ENCODE measurements at regions not wholly inside any gene's neighbourhood (a gene's known extent, or its start where the extent isn't known, plus 50 kb on each side); places are given as distances from the start of the nearest gene placed in this dataset.

DNA sequence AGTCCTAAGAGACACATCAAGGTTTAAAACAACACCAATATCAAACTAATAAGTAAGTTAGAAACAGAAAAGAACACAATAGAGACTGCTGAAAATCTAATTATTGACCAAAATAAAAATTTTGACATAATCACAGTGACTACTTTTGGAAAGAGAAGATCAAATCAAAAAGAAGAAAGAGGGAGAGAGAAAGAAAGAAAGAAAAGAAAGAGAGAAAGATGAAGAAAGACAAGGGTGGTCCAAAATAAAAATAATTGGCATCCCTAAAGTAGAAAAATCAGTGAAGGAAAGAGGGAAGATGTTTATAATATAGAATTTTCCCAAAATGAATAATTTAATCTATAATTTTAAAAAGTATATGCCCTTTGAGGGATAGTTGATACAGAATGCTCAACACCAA lies 118.8 kb upstream of the VIPR2 start:
- DNase-seq (ENCODE audit: low read depth): no peak

DNA sequence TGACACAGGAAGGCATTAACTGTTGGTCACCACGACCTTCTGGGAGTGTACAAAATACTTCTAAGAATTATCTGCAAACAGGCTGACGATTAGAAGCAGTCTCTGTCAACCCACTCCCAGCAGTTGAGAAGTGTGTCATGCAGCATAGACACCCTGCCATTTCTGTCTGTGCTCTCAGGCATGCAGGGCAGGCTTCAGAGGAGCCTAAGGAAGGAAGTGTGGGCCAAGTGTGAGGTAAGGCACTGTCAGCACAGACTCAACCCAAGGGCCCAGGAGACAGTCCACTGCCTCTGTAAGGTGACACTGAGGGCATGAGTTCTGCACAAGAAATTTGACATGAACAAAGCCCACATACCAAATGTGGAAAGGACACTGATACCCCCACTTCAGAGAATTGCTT lies 109.0 kb upstream of the VIPR2 start:
- DNase-seq (ENCODE audit: low read depth): no peak

DNA sequence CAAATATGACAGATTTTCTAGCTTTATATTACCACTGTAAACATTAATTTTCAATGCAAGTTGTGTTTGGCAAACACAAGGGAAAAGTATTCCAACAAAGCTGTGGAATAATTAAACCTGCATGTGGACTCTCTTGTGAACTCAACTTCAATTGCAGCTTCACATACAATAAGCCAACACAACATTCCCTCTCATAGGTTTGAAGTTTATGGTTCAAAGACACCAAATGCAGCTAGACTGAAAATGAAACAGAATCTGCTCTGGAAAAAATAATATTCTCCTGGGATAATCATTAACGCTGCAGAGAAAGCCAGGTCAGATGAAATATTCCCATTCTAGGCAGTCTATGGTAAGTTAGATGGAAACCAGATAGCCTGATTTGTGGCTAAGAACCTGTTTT lies 105.8 kb upstream of the VIPR2 start:
- DNase-seq (ENCODE audit: low read depth): no peak

DNA sequence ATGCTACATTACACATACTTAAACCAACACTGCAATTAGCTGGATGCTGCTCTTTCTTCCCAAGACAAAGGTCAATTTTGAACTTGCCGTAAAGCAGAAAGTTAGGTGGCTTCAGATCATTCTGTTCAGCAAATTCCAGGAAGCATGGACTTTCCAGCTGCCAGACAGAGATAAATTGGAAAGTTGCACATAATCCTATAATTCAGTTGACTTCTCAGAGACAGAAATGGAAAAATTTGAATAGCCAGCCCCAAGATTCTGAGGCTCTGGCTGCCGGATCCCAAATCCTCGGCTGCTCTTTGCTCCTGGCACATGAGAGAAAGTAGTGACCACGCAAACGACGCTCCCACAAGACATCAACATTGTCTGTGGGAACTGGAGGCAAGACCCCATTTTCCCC lies 105.0 kb upstream of the VIPR2 start:
- DNase-seq (ENCODE audit: low read depth): no peak

DNA sequence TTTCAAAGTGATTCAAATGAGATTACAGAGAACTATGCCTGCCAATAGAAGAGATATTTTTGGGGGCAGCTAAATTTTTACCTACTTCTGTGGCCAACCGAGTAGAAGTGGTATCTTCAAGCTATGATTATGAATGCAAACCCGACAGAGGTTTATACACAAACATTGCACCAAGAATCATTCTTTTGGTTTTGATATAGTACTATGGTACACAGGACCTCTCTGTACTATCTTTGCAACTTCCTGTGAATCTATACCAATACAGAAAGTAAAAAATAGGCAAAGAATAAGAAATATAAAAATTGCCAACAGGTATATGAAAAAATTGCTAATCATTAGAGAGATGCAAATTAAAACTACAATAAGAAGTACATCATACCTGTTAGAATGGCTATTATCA lies 103.2 kb upstream of the VIPR2 start:
- no peak for DNase-seq (ENCODE audit: low read depth)

- no peak for DNase-seq (ENCODE audit: low read depth)
Observed at GRCh38 chr7:159246702-159247480, 102.2 kb upstream of the VIPR2 start.

DNA sequence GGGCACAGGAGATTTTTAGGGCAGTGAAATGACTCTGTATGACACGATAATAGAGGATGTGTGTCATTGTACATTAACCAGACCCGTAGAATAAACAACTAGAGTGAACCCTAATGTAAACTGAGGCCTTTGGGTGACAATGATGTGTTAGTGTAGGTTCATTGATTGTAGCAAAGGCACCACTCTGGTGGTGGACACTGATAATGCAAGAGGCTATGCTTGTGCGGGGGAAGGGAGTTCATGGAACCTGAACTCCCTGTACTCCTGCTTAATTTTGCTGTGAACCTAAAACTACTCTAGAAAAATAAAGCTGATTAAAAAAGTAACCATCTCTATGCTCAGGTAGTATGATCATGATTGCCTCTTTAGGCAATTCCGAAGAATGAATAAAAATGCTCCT lies 96.3 kb upstream of the VIPR2 start:
- DNase-seq (ENCODE audit: low read depth): no peak

GRCh38 chr7:159239028-159239427 lies 94.4 kb upstream of the VIPR2 start:
- no peak for DNase-seq (ENCODE audit: low read depth)

DNA sequence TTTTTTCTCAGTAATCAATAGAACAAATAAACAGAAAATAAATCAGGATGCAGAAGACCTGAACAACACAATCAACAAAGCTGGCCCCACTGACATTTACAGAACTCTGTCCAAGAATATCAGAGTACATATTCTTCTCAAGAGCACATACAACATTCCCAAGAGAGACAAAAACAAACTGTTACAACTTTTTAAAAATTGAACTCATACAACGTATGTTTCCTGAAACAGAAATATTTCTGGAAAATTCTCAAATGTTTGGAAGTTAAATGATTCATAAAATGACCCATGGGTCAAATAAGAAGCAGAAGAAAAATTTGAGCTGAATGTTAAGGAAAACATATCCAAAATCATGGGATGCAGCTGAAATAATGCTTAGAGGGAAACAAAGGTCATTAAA lies 93.9 kb upstream of the VIPR2 start:
- no peak for DNase-seq (ENCODE audit: low read depth)

- DNase-seq (ENCODE audit: low read depth): no peak
Observed at GRCh38 chr7:159237022-159237653, 92.5 kb upstream of the VIPR2 start.

DNA sequence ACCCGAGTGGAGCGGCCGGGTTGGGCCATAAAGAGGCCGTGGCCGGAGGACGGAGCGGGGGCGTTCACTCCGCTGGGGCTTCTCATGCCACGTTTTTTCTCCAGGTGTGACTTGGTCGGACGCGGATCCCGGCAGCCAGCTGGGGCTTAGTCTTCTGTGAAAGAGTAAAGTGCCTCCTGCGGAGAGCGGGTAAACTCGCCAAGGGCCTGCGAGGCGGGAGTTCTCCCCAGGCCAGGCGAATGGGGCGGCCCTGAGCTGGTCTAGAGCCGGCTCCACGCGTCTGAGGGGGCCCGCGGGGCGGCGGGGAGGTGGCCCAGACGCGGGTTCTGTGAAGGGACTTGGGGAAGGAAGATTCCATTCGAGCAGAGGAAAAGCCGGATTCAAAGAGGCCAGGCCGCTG lies 86.3 kb upstream of the VIPR2 start:
- no peak for DNase-seq (ENCODE audit: low read depth)

GRCh38 chr7:159229683-159230475 lies 85.2 kb upstream of the VIPR2 start:
- DNase-seq (ENCODE audit: low read depth): no peak

DNA sequence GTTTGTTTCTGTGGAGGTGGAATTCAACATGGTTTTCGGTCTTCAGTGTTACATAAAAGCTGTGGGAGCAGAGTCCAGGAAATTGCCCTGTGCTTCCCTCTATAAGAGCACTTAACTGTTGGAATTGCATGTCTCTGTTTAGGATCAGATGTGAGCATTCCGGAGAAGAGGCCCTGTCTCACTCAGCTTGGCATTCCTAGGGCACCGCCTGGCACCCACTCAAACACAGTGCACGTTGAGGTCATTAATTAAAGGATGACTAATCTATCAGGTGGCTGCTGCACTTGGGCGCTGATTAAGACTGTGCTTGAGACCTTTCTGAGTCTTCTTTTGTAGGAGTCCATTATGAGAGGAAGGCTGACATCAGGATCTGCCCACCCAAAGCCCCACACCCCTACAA lies 82.8 kb upstream of the VIPR2 start:
- DNase-seq (ENCODE audit: low read depth): no peak

GRCh38 chr7:159226011-159226702 lies 81.5 kb upstream of the VIPR2 start:
- DNase-seq (ENCODE audit: low read depth): no peak

- no peak for DNase-seq (ENCODE audit: low read depth)
Observed at GRCh38 chr7:159218607-159219006, 73.9 kb upstream of the VIPR2 start.

DNA sequence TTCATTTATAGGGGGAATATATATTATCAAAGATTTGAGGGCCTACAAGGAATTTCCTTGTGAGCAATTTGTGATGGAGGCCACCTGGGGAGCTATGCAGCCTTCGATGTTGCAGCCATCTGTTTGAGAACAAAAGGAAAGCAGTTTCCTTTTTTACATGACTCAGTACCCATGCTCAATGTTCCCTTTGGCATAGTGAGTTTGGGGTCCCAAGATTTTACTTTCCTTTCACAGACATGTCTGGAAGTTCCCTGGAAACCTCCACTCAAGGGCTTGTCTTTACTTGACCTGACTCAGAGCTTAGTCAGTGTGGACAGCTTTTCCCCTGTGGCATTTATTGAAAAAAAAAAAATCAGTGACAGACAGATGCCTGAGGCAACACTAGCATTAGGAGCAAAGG lies 73.5 kb upstream of the VIPR2 start:
- no peak for DNase-seq (ENCODE audit: low read depth)

DNA sequence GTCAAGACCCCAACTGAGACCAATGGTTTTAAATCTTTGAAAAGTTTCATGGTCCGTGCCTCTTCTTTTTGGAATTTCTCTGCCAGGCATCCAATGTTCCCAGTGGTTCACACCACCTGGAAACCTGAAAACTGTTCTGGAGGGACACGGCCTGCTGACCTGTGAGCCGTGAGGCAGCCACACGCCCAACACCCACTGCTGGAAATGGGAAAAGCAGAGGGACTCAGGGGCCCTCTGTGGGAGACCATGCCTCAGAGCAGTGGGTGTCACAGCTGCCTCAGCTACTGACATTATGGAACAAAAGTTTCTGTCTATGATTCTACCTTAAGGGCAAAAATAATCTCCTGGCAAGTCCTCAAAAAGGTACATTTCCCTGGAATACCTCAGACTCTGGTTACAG lies 70.4 kb upstream of the VIPR2 start:
- DNase-seq (ENCODE audit: low read depth): no peak

DNA sequence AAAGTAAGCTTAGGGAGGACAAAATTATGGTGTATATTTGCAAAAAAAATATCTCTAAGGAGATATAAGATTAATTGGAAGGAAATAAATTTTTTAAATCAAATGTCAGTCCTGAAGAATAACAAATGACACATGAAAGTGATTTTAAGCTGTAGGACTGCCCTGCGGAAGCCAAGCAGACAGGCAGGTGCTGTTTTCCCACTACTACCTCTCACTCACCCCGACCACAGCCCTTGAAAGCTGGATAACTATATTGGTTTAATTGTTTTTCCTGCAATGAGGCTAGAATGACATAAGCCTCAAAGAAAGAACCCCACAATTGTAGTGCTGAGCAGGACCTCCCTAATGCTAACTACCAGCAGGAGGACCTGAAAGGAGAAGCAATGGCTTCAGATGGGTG lies 68.6 kb upstream of the VIPR2 start:
- DNase-seq (ENCODE audit: low read depth): no peak

DNA sequence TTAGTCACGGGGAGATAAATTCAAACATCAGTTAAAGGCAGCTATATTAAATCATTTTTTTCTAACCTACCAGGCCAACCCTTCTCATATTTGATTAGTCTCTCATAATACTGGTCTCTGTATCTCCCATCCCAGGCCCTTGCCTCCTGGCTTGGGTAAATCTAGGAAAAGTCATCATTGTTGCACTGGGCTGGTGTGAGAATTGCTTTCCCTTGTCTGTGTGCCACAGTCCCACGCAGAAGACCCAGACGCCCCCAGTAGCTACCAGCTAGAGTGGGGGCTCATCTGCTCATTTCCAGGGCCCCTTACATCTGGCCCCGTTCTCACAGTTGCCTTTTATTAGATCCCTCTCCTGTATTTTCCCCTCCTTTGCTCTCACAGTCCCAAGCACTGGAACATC lies 67.6 kb upstream of the VIPR2 start:
- DNase-seq (ENCODE audit: low read depth): no peak

- DNase-seq (ENCODE audit: low read depth): no peak
Observed at GRCh38 chr7:159211540-159212182, 67.0 kb upstream of the VIPR2 start.

GRCh38 chr7:159210581-159211235 lies 66.0 kb upstream of the VIPR2 start:
- DNase-seq (ENCODE audit: low read depth): no peak

- DNase-seq (ENCODE audit: low read depth): no peak
Observed at GRCh38 chr7:159209429-159209828, 64.8 kb upstream of the VIPR2 start.

Measured in activated T-helper 1 cell treated with Interleukin-2 at 50 U/mL for 16 hours (primary cell).